GM12891 (cell line): ENCODE measurements at regions not wholly inside any gene's neighbourhood (a gene's known extent, or its start where the extent isn't known, plus 50 kb on each side); places are given as distances from the start of the nearest gene placed in this dataset.

ENCODE experiments used
- PAX5 ChIP-seq: IDR thresholded peaks from 2 replicates; pipeline ENCODE4 v1.6.1; 2011; ENCODE audit warnings: low read length, moderate library complexity, mild to moderate bottlenecking; ENCODE audit not compliant: insufficient read depth, severe bottlenecking
- POLR2A ChIP-seq: IDR thresholded peaks from 2 replicates; pipeline ENCODE4 v1.6.1; 2011; ENCODE audit warnings: low read depth, low read length, control low read depth
- POLR2AphosphoS5 ChIP-seq: IDR thresholded peaks from 2 replicates; pipeline ENCODE4 v1.6.1; 2011; ENCODE audit warnings: low read depth, low read length, control low read depth
- POU2F2 ChIP-seq: IDR thresholded peaks from 2 replicates; pipeline ENCODE4 v1.6.1; 2011; ENCODE audit warnings: low read depth, mild to moderate bottlenecking, control low read depth, low read length, moderate library complexity
- SPI1 ChIP-seq: IDR thresholded peaks from 2 replicates; pipeline ENCODE4 v1.6.1; 2011; ENCODE audit warnings: low read depth, low read length, control low read depth
- TAF1 ChIP-seq: IDR thresholded peaks from 2 replicates; pipeline ENCODE4 v1.6.1; 2011; ENCODE audit warnings: low read depth, low read length, control low read depth

- no peak for TF ChIP-seq POLR2A
- no peak for TF ChIP-seq POLR2AphosphoS5
- TF ChIP-seq TAF1: no peak
- no peak for TF ChIP-seq SPI1
- TF ChIP-seq PAX5: no peak
- no peak for TF ChIP-seq POU2F2
Measured at GRCh38 chr12:94799136-94799535, 148.8 kb upstream of the TMCC3 start.
